ENCODE measurements at regions not wholly inside any gene's neighbourhood (a gene's known extent, or its start where the extent isn't known, plus 50 kb on each side); places are given as distances from the start of the nearest gene placed in this dataset.

- WGBS, 2 experiments (ENCODE audit: extremely low coverage in 2 of 2, insufficient read length in 1 of 2): 100% methylated on average over 3 of the region's 4 CpGs; no CpG with 5 or more reads in 1 of the 2 experiments
- POLR2A ChIA-PET (ENCODE audit: unreplicated experiment): no interaction called here
- no peak for DNase-seq
Observed at GRCh38 chr7:16084875-16085274, 336.5 kb downstream of the CRPPA start.

More at GRCh38 chr7:16084875-16085274, 336.5 kb downstream of the CRPPA start:
- no peak for TF ChIP-seq MAZ (IDR thresholded peaks at IDR 0.05; ENCODE audit: borderline replicate concordance, low read depth, low read length)
- TF ChIP-seq RAD21 (IDR thresholded peaks at IDR 0.05; ENCODE audit: low read length): no peak
- TF ChIP-seq FOS (IDR thresholded peaks at IDR 0.05; ENCODE audit: low read depth, low read length): no peak
- Histone ChIP-seq H4K20me1 (ENCODE audit: insufficient read depth, low read length) (no peaks in the 10 kb centered on the region), H2AK9ac (replicated peaks; ENCODE audit: low read depth, low read length, poor library complexity) (no peak overlapping the region), H3K9me1 (ENCODE audit: insufficient read depth, low read length) (no peaks in the 10 kb centered on the region), H2AFZ (replicated peaks; ENCODE audit: low read length, poor library complexity) (no peak overlapping the region), H4K91ac (ENCODE audit: insufficient read depth, low read depth, low read length) (no peak overlapping the region), H3K36me3 (ENCODE audit: control insufficient read depth, insufficient read depth, low read length) (no peaks in the 10 kb centered on the region), H4K8ac (ENCODE audit: low read depth in 2 of 2, low read length in 2 of 2) (no peak overlapping the region), H2BK20ac (ENCODE audit: low read depth, low read length) (no peak overlapping the region), H3K56ac (ENCODE audit: extremely low read depth, insufficient read depth, low read length) (no peak overlapping the region), H3K23ac (ENCODE audit: low read depth, low read length) (no peak overlapping the region), H3K79me1 (ENCODE audit: low read depth in 1 of 2, low read length in 2 of 2) (no peaks in the 10 kb centered on the region), H3K4me1 (ENCODE audit: control insufficient read depth, insufficient read depth, low read length) (no peaks in the 10 kb centered on the region), H2AK5ac (ENCODE audit: low read depth, low read length) (no peak overlapping the region), H2BK120ac (ENCODE audit: low read depth, low read length) (no peak overlapping the region), H2BK15ac (ENCODE audit: low read depth, low read length) (no peak overlapping the region), H3K4me2 (ENCODE audit: low read depth, low read length) (no peak overlapping the region), H4K5ac (ENCODE audit: low read depth, low read length) (no peak overlapping the region), H3K27ac (ENCODE audit: insufficient read depth, low read length) (no peak overlapping the region), H3K9ac (ENCODE audit: low read depth, low read length) (no peak overlapping the region), H2BK5ac (ENCODE audit: low read depth, low read length, poor library complexity, severe bottlenecking) (no peak overlapping the region), H3K9me3 (ENCODE audit: control insufficient read depth, insufficient read depth, low read length) (no peaks in the 10 kb centered on the region), H3K4me3 (ENCODE audit: insufficient read depth, low read depth, low read length) (no peak overlapping the region), H3K4ac (ENCODE audit: low read depth, low read length) (no peak overlapping the region), H3K18ac (ENCODE audit: low read depth, low read length) (no peak overlapping the region), H3K14ac (replicated peaks; ENCODE audit: low read depth, low read length) (no peak overlapping the region), H3K27me3 (ENCODE audit: control insufficient read depth, insufficient read depth, low read length) (no peaks in the 10 kb centered on the region)
- no peak for ATAC-seq (ENCODE audit: low read depth)
- dilution Hi-C loops (cut with HindIII; ENCODE audit: low sequenced_read_pairs, unreplicated experiment) (no loop called here), in situ Hi-C loops (cut with MboI; ENCODE audit: low sequenced_read_pairs) (no loop called here), intact Hi-C loops (cut with micrococcal nuclease) (no loop called here)
- no TSS peak for BruUV-seq (replicated peaks)
- CTCF ChIA-PET: no interaction called here
